Psoas muscle (tissue), 7 donors: ENCODE measurements at regions not wholly inside any gene's neighbourhood (a gene's known extent, or its start where the extent isn't known, plus 50 kb on each side); places are given as distances from the start of the nearest gene placed in this dataset.

Experiments used
- ATAC-seq, 4 donors: fragments of 200-7000 bp; cut with Tn5 transposase; one replicate each; pipeline ENCODE4 v1.9.1; 2020; ENCODE audit warnings: moderate library complexity in 3 of 4, mild to moderate bottlenecking in 2 of 4
- DNase-seq, 2 donors: peaks; one replicate each; pipeline ENCODE4 v3.0.0-alpha.2; 2020
- H3K27ac ChIP-seq: fragments of 200-600 bp; one replicate; pipeline ENCODE4 v1.8.0; 2022
- H3K27me3 ChIP-seq, 3 donors: fragments of 200-600 bp in 1 of 3; one replicate each; pipeline versions ENCODE4 v1.6.1 to v1.8.0; 2013 to 2022; ENCODE audit warnings: low read length in 2 of 3, mild to moderate bottlenecking in 2 of 3, moderate library complexity in 1 of 3; ENCODE audit not compliant: insufficient read depth in 3 of 3
- H3K36me3 ChIP-seq, 2 donors: fragments of 200-600 bp in 1 of 2; one replicate each; pipeline versions ENCODE4 v1.6.1 to v1.8.0; 2013 to 2022; ENCODE audit warnings: low read depth in 1 of 2, mild to moderate bottlenecking in 1 of 2, moderate library complexity in 1 of 2; ENCODE audit not compliant: insufficient read depth in 1 of 2
- H3K4me1 ChIP-seq: fragments of 200-600 bp; one replicate; pipeline ENCODE4 v1.8.0; 2022
- H3K4me3 ChIP-seq: fragments of 200-600 bp; one replicate; pipeline ENCODE4 v1.8.0; 2022; ENCODE audit warnings: mild to moderate bottlenecking
- H3K9me3 ChIP-seq: fragments of 200-600 bp; one replicate; pipeline ENCODE4 v1.8.0; 2022
- WGBS, 3 donors: extraction: QIAGEN DNeasy Blood & Tissue Kit; methylation state at CpG; one replicate each; pipeline versions ENCODE4 v1.1.6 to v1.1.7; 2013; 5-methylcytosine and 5-hydroxymethylcytosine counted together
- intact Hi-C, 2 donors: fragments of 100-400 bp; cut with DNase I; formaldehyde crosslinking; loops; one replicate each; pipeline versions ENCODE4 v1.11.0 to v1.14.2; 2022
- TF ChIP-seq, protein P1 (sequence below): fragments of 200-600 bp; IDR thresholded peaks from one replicate; pipeline ENCODE4 v1.8.0; 2022; ENCODE audit warnings: antibody characterized with exemption
- donor health status: healthy with polysubstance abuse.
- donor health status: DM: no; HTN: no; CAD: no; lungs with moderate emphysema.
- donor health status: Bipolar disorder and iron deficiency.
- donor health status: healthy.
- donor health status: DM: yes; HTN: yes; CAD: no.
- donor health status: DM: no; HTN: no; CAD: no.
- donor health status: DM: yes; HTN: yes; CAD: no.

DNA sequence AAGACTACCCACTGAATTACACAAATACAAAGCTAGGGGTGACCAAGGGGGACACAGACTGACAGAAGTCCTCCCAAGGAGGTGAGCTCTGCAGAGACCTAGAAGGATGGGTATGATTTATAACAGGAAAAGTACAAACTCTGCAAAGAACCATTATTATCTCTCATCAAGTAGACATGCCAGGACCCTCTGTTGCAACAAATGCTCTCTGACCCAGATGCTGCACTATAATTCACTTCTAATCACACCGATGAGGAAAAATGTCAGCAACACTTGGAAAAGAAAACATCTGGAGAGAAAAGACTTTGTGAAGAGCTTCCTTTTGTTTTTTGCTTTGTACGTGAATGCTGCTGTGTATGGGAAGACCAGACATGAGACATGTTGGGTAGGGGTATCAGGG, 178.3 kb upstream of the PDE1C start:
- ATAC-seq (no peak), DNase-seq (no peak)
- intact Hi-C loops = no loop called here
- H3K27ac ChIP-seq = no peak overlapping the region
- H3K4me3 ChIP-seq = no peak overlapping the region
- WGBS, 3 donors = 23 to 32% (median 24%) methylated on average over 2 of the region's 2 CpGs
- no peaks in the 10 kb centered on the region for H3K4me1 ChIP-seq
- H3K9me3 ChIP-seq = no peaks in the 10 kb centered on the region
- no peaks in the 10 kb centered on the region for H3K27me3 ChIP-seq
- TF ChIP-seq, protein P1, sequence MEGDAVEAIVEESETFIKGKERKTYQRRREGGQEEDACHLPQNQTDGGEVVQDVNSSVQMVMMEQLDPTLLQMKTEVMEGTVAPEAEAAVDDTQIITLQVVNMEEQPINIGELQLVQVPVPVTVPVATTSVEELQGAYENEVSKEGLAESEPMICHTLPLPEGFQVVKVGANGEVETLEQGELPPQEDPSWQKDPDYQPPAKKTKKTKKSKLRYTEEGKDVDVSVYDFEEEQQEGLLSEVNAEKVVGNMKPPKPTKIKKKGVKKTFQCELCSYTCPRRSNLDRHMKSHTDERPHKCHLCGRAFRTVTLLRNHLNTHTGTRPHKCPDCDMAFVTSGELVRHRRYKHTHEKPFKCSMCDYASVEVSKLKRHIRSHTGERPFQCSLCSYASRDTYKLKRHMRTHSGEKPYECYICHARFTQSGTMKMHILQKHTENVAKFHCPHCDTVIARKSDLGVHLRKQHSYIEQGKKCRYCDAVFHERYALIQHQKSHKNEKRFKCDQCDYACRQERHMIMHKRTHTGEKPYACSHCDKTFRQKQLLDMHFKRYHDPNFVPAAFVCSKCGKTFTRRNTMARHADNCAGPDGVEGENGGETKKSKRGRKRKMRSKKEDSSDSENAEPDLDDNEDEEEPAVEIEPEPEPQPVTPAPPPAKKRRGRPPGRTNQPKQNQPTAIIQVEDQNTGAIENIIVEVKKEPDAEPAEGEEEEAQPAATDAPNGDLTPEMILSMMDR = no peak
- no peaks in the 10 kb centered on the region for H3K36me3 ChIP-seq

DNA sequence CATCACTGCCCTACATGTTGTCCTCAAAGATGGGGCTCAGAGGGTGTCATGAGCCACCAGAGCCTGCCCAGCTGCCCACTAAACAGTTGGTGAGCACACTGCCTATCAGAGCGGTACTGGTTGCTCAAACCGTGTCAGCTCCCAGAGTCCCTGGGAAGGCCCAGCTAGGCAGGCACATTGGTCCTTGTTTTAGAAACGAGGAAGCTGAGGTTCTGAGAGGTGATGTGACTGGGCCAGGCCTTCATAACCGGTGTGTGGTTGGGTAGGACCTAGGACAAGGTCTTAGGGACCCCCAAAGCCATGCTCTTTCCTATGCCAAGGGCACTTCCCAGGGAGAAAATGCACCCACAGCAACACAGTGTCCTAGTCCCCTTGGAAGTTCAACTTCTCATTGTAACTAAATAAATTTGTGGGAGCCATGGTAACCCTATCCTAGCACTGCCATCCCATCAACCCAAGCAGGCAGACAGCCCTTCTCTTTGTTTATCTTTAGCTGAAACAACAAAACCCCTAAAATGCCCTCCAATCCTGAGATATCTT, 174.7 kb upstream of the PDE1C start:
- Histone ChIP-seq H3K27ac (no peak overlapping the region), H3K4me1 (no peaks in the 10 kb centered on the region), H3K9me3 (no peaks in the 10 kb centered on the region), H3K36me3 (no peaks in the 10 kb centered on the region), H3K27me3 (peaks cover 0 to 7% (median 0%) of the 10 kb centered on the region in 3 donors), H3K4me3 (no peak overlapping the region)
- TF ChIP-seq, protein P1 = no peak
- intact Hi-C loops = no loop called here
- 63 to 71% (median 68%) methylated on average over 4 of the region's 4 CpGs for WGBS, 3 donors
- DNase-seq (no peak), ATAC-seq (no peak)

DNA sequence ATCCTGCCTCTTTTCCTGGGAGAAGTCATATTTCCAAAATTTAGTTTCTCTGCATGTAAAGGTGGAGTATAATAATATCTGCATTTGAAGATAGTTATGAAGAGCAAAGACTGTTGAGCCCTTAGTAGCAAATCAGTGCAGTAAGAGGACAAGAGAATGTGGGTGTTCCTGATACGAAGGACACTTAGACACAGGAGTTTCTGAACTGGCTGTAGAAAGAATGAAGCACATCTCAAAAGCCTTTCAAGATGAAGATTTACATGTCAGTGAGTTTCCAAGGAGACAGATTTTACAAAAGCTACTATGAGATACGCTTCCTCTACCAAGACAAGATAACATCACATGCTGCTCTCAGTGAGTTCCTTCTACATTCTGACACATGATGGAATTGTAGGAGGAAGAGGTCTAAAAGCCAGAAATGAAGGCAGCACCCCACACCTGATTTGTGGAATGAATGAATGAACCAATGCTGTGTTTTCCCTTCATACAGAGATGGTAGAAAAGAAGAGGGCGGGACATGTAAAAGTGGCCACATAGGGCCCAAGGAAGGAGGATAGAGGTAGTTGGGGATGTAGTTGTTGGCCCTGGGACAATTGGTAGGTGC, 173.6 kb upstream of the PDE1C start:
- H3K4me3 ChIP-seq = no peak overlapping the region
- WGBS, 3 donors = 82 to 87% (median 85%) methylated on average over 3 of the region's 3 CpGs
- no peaks in the 10 kb centered on the region for H3K9me3 ChIP-seq
- TF ChIP-seq, protein P1 = no peak
- no peaks in the 10 kb centered on the region for H3K36me3 ChIP-seq
- peaks cover 0 to 7% (median 0%) of the 10 kb centered on the region in 3 donors for H3K27me3 ChIP-seq
- no peaks in the 10 kb centered on the region for H3K4me1 ChIP-seq
- intact Hi-C loops = no loop called here
- no peak for ATAC-seq
- H3K27ac ChIP-seq = no peak overlapping the region
- DNase-seq = no peak

DNA sequence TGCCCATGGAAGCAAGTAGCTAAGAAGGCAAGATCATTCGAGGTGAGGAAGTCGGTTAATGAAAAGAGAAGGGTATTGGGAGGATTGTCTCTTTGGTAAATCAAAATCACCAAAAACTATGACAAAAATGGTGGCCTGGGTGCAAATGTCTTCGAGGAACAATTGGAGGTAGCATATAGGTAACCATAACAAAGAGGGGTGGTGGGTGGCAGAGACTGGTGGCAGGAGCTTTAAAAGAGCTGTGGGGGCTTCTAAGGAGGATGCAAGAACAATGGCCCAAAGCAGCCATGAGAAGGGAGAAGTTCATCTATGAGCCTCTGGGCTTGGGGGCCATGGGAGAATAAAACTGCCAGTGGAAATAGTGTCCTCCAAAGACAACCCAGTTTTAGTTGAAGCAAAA, 172.2 kb upstream of the PDE1C start:
- Histone ChIP-seq H3K4me1 (no peaks in the 10 kb centered on the region), H3K27ac (no peak overlapping the region), H3K9me3 (no peaks in the 10 kb centered on the region), H3K4me3 (no peak overlapping the region), H3K27me3 (peaks cover 0 to 7% (median 0%) of the 10 kb centered on the region in 3 donors), H3K36me3 (no peaks in the 10 kb centered on the region)
- intact Hi-C loops = no loop called here
- DNase-seq (no peak), ATAC-seq (no peak)
- 52 to 55% (median 54%) methylated on average over 3 of the region's 3 CpGs for WGBS, 3 donors
- TF ChIP-seq, protein P1 = no peak

DNA sequence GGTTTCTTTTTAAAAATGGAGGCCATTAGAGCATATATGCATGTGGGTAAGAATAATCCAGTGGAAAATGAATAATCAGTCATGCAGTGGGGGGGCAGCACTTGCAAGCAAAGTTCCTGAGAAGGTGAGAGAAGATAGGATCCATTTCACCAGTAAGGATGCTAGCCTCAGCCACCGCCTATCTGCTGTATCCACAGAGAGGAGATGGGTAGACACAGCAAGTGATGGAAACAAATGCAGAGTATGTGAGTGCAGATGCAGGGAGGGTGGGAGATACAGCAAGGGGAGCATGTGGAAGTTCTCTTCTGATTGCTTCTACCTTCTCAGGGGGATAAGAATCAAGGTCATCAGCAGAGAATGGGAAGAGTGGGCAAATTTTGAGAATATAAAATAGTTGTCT, 171.4 kb upstream of the PDE1C start:
- Histone ChIP-seq H3K36me3 (no peaks in the 10 kb centered on the region), H3K4me1 (no peaks in the 10 kb centered on the region), H3K4me3 (no peak overlapping the region), H3K9me3 (no peaks in the 10 kb centered on the region), H3K27ac (no peak overlapping the region), H3K27me3 (peaks cover 0 to 7% (median 0%) of the 10 kb centered on the region in 3 donors)
- ATAC-seq (no peak), DNase-seq (no peak)
- 91 to 96% (median 92%) methylated on average over 1 of the region's 1 CpG for WGBS, 3 donors
- intact Hi-C loops = no loop called here
- TF ChIP-seq, protein P1 = no peak
